Stimulated activated CD8-positive, alpha-beta memory T cell treated with anti-CD3 and anti-CD28 coated beads, Interleukin-4, amount 100 ng/mL, for 24 hours (primary cell): ENCODE measurements at regions not wholly inside any gene's neighbourhood (a gene's known extent, or its start where the extent isn't known, plus 50 kb on each side); places are given as distances from the start of the nearest gene placed in this dataset.
A peak's percentile ranks its signal among the peaks of the same experiment; 100 is the strongest.

Experiments used
- DNase-seq: peaks from one replicate; pipeline ENCODE4 v3.0.0-alpha.2; 2020; ENCODE audit warnings: low read depth

DNA sequence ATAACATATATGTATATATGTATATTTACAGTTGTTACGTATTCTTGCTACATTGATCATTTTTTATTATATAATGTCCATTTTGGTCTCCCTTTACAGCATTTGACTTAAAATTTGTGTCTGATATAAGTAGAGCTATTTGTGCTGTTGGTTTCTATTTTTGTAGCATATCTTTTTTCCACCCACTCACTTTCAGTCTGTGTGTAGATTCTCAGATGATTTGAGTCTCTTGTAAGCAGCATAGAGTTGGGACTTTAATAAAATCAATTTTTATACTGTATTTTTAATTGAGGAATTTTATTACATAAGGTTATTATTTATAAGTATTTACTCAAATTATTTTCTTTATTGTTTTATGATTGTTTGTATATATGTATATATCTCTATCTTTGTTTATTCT is 1293.7 kb downstream of the TMEM121 start:
- no peak for DNase-seq

DNA sequence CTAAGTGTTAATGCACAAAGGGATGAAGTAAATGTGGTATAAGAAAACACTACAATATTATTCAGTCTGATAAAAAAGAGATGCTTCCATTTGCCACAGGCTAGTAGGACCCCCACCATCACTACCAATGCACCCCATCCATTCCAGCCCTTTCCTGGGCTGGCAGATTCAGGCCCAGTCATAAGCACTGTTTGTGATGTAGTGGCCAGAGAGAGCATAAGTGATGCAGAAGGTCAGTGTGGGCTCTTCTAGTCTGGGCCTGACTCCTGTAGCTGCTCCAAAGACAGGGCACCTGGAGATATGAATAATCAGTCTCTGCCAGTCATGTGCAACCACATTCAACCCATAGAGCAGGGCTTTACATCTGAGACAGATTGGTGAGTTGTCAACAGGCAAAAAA is 1294.7 kb downstream of the TMEM121 start:
- no peak for DNase-seq

DNA sequence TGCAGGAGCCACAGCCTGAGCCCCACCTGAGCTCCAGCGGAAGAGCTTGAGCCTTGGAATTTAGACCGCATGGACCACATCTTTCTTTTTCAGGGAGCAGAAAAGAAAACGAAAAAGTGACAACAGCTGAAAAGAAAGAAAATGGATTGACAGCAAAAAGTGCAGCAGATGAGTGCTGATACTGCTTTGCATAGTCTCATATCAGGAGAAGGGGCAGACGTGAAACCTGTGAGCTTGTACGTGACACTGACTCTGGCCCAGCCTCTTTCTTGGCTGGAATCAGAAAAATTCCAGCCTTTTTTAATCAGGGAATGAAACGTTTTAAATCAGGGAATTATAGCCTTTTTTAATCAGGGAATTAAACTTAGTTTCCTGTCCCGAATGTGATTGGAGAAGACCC is 1296.5 kb downstream of the TMEM121 start:
- no peak for DNase-seq

DNA sequence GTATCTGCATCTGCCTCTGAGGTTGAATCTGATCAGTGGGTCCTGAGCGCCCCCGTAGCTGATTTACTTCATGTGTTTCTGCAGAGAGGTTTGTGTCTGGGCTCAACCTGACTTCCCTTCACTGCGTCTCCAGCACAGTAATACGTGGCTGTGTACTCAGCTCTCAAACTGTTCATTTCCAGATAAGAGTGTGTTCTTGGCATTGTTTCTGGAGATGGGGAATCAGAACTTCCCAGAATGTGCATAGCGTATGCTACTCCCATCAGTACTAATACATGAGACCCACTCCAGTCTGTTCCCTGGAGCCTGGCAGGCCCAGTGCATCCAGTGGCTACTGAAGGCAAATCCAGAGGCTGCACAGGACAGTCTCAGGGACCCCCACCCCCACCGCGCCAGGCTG is 1297.2 kb downstream of the TMEM121 start:
- DNase-seq = no peak

DNA sequence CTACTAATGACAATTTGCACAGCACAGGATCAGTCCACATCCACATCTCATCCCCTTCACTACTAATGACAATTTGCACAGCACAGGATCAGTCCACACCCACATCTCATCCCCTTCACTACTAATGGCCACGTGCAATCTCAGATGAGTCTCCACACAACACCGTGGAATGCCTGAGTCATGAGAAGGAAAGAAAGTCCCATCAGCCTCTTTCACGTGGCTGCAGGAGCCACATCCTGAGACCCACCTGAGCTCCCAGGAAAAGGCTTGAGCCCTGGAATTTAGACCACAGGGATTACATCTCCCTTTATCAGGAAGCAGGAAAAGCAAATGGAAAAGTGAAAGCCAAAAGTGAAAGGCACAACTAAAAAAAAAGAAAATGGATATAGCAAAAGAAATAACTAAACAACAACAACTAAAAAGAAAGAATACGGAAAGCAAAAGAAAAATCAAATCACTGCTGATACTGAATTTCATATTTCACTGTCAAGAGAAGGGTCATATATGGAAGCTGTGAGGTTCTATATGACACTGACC is 1300.5 kb downstream of the TMEM121 start:
- no peak for DNase-seq

DNA sequence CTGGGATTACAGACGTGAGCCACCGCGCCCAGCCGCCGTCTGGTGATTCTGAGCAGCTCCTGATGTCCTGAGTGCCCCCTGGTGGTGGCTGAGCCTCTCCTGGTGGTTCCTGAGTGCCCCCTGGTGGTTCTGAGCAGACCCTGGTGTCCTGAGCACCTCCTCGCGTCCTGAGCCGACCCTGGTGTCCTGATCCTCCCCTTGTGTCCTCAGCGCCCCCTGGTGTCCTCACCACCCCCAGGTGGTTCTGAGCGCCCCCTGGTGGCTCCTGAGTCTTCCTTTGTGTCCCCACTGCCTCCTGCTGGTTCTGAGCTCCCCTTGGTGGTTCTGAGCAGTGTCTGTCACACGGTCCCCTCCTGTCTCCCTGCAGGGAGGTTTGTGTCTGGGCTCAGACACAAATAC is 1304.9 kb downstream of the TMEM121 start:
- DNase-seq = peak; percentile 31

DNA sequence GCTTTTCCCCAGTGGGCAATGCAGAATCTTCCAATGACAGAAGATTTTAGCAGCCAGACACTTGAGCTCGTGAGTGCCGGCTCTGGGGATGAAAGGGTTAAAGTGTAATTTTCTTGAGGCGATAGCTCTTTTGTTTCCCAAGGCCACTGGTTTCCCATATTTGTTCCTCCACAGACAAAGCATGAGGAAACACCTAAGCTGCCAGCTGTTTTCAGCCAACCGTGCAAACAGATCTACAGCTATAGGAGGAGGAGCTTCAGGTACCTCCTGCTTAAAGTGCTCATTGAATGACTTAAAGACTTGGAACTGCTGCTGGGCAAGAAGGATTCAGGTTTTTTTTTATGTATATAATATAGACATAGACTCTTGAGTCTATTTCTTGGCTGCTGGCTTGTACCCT is 1311.5 kb downstream of the TMEM121 start:
- DNase-seq = no peak

DNA sequence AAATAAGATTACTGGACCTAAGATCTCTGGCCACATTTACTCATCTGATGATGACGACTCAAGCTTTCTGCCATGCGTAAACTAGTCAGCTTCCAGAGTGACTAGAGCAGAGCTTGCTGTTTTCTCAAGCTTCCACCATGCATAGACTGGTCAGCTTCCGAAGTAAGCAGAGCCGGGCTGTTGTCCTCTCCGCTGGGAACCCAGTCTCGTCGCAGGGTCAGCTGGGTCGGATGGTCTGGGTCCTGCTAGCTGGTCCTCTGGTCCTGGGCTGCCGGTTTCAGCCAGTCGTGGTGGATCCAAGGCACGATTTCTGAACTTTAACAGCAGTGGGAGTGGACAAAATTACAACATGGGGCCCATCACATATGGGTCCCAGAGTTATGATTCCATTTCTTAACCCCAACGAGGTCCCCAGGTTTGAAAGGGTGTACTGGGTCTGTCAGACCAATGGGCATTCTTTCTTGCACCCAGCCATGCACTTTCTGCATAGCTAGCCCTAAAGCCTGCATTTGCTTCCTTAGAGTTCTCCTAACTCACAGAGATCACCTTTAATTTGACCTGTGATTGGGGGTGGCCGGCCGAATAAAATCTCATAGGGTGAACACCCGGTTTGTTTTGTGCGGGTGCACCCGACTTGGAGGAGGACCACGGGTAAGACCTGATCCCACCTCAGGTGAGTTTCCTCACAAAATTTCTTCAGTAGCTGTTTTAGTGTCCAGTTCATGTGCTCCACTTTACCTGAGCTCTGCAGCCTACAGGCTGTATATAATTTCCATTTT is 1312.8 kb downstream of the TMEM121 start:
- no peak for DNase-seq

DNA sequence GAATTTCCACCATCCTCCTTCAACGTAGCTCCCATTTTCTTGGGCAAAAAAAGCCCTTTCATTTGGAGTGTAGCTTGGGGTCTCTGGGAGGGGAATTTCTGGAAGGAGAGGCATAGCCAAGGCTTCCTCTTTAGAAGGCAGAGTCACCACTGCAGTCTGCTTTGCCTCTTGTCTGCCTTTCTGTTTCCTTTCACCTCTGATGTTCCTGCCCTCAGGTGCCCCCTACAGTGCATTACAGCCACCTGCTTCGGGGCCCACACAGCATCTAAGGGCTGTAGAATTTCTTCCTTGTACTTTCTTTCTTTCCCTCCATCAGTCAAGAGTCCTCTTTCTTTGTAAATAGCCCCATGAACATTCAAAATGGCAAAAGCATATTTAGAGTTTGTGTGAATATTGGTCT is 1313.9 kb downstream of the TMEM121 start:
- DNase-seq = no peak

DNA sequence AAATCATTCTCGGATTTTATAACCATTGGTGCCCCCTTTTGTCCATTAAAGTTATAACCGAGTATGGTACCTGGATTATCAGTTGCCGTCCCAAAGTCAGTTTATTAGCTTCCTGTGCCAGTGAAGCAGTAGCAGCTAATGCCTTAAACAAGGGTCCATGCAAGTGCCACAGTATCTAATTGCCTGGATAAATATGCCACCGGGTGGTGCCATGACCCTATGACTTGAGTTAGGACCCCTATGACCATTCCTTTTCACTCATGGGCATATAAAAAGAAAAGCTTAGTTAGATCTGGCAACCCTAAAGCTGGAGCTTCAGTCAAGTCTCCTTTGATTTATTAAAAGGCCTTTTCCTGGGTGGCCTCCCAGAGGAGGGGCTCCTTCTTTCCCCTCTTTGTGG is 1314.6 kb downstream of the TMEM121 start:
- DNase-seq = no peak

DNA sequence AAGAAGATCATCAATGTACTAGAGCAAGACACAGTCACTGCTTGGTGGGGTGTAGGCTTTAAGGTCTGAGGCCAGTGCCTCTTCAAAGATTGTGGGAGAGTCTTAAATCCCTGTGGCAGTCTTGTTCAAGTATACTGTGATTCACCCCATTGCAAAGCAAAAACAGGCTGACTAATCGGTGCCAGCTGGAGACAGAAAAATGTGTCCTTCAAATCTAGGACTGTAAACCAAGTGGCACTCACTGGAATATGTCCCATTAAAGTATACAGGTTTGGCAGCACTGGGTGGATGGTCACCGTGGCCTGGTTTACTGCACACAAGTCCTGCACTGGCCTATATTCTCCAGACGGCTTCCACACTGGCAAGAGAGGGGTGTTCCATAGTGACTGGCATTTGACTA is 1315.3 kb downstream of the TMEM121 start:
- DNase-seq = no peak

DNA sequence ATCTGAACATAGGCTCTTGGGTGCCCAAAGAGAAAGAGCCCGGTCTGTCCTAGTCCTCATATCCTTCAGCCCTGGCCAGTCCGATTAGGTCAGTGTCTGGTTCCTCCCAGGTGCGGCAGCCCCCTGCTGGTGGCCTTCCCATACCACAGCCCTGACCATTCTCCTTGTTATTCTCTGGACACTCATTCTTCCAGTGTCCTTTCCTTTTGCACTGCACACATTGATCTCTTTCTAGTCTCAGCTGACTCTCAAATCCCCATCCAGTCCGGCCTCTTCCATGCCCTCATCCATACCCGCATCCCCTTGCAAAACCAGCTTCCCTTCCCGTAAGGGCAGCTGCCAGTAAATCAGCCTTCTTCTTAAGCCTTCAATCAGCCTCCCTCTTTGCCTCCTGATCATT is 1316.3 kb downstream of the TMEM121 start:
- DNase-seq = no peak

DNA sequence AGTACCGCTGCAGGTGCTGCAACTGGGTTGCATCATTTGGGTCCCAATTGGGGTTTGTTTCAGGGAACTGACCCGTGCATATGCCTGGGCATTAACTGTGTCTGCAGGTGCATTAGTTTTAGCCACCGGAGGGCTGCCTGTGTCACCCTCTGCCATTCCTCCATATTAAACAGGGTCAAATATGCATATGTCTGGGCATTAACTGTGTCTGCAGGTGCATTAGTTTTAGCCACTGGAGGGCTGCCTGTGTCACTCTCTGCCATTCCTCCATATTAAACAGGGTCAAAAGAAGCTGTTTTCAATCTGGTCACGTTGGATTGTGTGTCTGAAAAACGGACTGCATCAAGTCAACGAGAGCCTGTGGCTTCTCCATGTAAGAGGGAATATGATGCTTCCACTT is 1317.0 kb downstream of the TMEM121 start:
- no peak for DNase-seq

DNA sequence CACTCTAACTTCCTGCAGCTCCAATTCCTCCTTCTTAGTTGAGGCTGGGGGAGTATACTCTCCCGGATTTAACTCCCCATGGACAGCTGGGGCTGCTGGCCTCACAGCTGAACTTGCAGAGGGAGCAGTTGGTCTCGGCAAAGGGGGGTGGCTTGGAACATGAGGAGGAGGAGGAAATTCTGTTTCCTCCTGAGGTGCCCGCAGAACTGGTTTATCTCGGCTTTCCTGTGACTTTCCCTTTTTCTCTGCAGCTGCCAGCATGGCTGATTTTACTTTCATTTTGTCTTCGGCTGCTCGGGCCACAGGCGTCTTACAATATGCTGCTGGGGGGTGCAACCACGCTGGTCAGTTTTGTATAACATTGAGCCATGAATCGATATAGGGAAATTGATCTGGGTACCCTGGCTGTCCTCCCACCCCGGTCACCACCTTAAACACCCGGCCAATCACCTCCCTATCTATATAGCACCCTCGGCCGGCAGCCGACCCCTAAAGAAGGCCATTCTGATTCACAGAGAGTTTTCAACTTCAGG is 1317.6 kb downstream of the TMEM121 start:
- no peak for DNase-seq

DNA sequence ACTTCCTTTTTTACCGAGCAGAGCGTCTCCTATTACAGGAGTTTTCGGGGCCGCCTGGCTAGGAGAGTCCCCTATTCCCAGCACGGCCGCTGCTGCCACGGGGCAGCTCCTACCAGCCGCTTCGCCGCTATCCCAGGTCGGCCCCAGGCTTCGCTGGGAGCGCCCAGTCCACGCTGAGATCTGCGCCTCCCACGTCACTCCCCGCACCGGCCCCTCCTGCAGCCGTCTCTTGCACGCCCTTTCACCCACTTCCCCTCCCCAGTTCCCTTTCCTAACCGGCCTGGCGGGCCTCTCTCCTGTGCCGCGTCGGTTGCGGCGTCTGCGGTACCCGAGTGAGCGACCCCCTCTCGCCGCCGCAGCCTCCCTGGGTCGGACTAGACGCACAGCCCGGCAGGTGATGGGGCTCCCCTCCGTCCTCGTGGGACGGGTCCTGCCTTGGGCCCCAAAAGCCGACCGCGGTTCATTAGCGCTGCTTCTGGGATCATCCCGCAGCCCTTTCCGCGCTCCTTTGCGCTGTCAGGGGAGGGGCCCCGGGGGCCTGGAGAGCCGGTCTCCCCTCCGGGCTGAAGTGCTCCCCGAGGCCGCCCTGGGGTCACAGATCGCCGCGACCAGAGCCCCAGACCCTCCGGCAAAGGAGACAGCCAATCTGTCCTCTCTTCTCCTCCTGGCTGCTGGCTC is 1318.4 kb downstream of the TMEM121 start:
- DNase-seq = peak; percentile 25

DNA sequence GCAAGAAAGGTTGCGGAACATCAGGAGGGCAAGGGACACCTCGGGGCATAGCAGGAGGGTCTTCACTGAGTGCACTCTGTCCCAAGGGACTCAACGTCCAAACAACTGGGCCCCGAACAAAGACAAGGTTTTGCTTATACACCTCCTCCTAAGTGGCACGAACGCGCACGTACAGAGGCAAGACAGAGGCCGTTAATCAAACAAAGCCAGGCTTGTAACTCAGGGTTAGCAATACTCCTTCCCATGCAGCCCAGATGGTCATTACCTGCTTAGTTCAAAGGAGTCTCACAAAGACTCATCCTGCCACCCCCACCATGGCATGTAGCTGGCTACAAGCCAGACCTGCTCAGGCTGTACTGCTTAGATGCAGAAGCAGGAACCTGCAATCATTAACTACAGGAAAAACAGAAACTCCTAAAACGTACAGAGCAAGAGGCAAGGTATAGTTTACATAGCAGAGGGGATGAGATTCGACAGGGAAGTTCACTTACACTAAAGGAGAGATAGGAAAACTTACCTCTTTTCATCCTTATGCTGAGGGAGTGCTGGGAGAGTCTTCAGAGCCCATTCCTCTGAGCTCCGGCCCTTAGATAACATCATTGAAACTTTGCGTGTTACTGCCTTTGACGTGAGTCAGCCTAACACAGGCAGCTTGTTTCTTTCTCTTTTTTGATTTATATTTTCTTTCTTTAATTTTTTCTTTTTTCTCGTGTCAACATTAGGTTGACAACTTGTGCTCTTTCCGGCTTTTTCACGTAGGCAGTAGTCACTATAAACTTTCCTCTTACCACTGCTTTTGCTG is 1319.1 kb downstream of the TMEM121 start:
- DNase-seq = peak; percentile 25

DNA sequence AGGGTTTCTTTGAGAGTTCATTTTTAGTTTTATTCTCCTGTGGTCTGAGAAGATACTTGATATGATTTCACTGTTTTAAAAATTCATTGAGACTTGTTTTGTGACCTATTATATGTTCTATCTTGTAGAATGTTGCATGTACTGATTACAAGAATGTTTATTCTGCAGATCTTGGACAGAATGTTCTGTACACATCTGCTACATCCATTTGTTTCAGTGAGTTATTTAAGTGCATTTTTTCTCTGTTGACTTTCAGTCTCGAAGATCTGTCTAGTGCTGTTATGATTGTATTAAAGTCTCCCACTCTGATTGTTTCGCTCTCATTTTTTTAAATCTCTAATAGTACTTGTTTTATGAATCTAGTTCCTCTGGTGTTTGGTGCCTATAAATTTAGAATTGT is 1319.8 kb downstream of the TMEM121 start:
- DNase-seq = no peak

DNA sequence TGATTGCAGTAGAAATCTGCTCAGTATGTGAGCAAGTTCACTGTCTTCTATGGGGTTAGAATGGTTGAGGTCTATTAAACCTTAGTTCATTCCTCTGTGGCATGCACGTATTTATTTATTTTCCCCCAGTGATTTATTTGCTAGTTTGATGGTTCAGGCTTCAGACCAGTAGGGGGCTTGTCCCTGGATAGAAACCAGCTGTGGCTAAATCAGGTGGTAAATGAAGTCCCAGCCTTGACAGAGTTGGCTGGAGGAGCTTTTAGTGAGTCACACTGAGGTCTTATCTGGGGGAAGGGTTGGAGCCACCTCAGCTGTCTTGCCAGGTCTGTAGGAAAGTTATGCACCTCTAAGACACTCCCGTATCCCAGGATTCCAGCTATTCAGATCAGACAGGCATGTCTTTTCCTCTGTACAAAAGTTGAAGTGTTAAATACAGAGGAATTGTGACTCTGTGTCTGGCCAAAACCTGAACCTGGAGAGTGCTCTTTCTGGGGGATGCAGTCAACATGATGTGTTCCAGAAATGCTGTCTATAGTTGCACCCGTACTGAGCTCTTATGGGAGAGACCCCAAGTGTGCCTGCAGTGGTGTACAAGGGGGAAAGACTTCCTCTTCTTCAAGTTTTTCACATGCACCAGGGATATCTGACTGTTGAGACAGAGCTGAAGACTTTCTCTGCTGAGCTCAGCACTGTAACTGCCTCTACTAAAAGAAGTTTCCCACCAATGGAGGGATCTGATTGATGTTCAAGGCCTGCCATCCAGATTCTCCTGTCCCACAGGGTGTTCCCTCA is 1322.1 kb downstream of the TMEM121 start:
- DNase-seq = no peak

DNA sequence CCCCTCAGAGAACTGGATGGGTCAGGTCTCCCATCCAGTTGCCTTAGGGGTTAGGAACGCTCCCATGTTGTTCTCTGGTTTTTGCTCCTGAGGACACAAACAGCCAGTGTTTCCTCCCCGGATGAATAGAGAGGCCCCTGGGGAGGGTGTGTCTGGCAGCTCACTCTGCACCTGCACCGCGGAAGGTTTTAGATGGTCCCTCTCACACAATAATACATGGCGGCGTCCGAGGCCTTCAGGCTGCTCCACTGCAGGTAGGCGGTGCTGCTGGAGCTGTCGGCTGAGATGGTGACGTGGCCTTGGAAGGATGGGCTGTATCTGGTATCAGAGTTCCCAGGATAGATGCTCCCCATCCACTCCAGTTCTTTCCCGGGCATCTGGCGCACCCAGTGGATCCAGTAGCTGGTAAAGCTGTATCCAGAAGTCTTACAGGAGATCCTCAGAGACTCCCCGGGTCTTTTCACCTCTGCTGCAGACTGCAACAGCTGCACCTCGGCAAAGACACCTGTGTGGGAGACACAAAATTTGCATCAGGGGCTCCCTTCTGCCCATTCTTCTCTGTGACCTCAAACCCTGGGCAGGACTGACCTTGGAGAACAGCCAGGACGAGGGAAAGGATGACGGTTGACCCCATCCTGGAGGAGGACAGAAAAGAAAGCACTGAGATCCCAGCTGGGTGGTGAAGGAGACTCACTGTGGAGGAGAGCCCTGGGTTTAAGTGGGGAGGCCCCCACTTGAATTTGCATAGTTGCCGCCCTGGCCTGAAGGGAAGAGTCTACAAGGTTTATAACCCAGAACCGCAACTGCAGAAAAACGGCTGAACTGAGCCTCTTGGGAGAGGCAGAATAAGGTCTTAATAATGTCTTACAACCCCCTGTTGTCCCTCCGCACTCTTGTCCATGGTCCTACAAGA is 1324.8 kb downstream of the TMEM121 start:
- DNase-seq = no peak

DNA sequence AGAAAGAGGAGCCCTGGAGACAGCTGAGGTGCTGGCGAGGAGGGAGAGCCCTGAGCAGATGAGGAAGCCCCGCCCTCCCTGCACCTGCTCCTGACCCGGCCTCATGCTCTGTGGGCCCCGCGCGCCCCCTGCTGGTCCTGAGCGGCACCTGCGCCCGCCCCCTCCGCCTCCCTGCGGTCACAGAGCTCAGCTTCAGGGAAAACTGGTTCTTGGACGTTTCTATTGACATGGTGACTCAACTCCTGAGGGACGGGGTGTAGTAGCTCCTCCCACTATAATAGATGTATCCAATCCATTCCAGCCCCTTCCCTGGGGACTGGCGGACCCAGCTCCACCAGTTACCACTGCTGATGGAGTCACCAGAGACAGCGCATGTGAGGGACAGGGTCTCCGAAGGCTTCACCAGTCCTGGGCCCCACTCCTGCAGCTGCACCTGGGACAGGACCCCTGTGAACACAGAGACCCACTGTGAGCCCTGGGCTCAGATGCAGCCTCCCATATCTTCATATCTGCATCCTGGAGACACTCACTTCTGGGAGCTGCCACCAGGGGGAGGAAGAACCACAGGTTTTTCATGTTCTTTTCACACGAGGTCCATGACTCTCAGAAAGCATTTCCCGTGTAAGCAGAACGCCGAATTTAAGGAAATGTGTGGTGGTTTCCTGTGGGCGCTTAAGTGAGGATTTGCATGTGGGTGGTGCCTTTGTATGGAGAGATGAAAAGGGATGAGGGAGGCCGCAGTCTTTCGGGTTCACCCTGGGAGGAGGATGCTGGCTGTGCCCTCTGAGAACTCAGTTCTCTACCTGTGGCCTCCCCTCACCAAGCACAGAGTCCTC is 1346.4 kb downstream of the TMEM121 start:
- peak; percentile 86 for DNase-seq
